Uterus (tissue), 3 donors: ENCODE measurements at regions not wholly inside any gene's neighbourhood (a gene's known extent, or its start where the extent isn't known, plus 50 kb on each side); places are given as distances from the start of the nearest gene placed in this dataset.

Experiments
- DNase-seq, 2 donors: peaks; one replicate each; pipeline ENCODE4 v3.0.0-alpha.2; 2019 to 2020
- H3K27ac ChIP-seq, 2 donors: fragments of 200-600 bp; sonication (generic); 1 replicate in 1 of 2; 2 replicates in 1 of 2; pipeline ENCODE4 v1.5.1; 2016 to 2018
- H3K27me3 ChIP-seq, 2 donors: fragments of 200-600 bp; sonication (generic); one replicate each; pipeline ENCODE4 v1.5.1; 2018 to 2019; ENCODE audit warnings: control low read depth in 1 of 2
- H3K36me3 ChIP-seq, 2 donors: fragments of 200-600 bp; sonication (generic); one replicate each; pipeline ENCODE4 v1.5.1; 2019; ENCODE audit warnings: control low read depth in 1 of 2
- H3K4me1 ChIP-seq, 2 donors: fragments of 200-600 bp; sonication (generic); one replicate each; pipeline ENCODE4 v1.5.1; 2018 to 2019; ENCODE audit warnings: control low read depth in 1 of 2
- H3K4me3 ChIP-seq, 2 donors: fragments of 200-600 bp; sonication (generic); 1 replicate in 1 of 2; 2 replicates in 1 of 2; pipeline ENCODE4 v1.5.1; 2018 to 2019; ENCODE audit warnings: mild to moderate bottlenecking in 1 of 2
- H3K9me3 ChIP-seq, 2 donors: fragments of 200-600 bp; sonication (generic); one replicate each; pipeline ENCODE4 v1.5.1; 2019; ENCODE audit warnings: control low read depth in 1 of 2
- CTCF ChIP-seq, 4 experiments: fragments of 200-600 bp in 2 of 4; fragments of 450-650 bp in 2 of 4; sonication (generic) in 2 of 4; IDR thresholded peaks; one replicate each; pipeline ENCODE4 v1.5.1; 2016 to 2019; ENCODE audit warnings: antibody characterized with exemption in 4 of 4, mild to moderate bottlenecking in 2 of 4, moderate library complexity in 1 of 4
- POLR2A ChIP-seq, 2 donors: fragments of 450-650 bp; IDR thresholded peaks; one replicate each; pipeline ENCODE4 v1.6.1; 2016; ENCODE audit warnings: antibody characterized with exemption in 2 of 2, mild to moderate bottlenecking in 1 of 2, moderate library complexity in 1 of 2
- intact Hi-C: fragments of 100-400 bp; cut with DNase I; formaldehyde crosslinking; loops from one replicate; pipeline ENCODE4 v1.15.1; 2023; ENCODE audit warnings: low total_unique reads
- donor health status: DM: yes; HTN: yes; CAD: no.

GRCh38 chr1:57727121-57727520 lies 303.3 kb upstream of the DAB1 start:
- no peaks in the 10 kb centered on the region for H3K36me3 ChIP-seq
- H3K27me3 ChIP-seq = no peaks in the 10 kb centered on the region
- no peaks in the 10 kb centered on the region for H3K9me3 ChIP-seq
- intact Hi-C loops = no loop called here
- no peaks in the 10 kb centered on the region for H3K4me1 ChIP-seq
- H3K4me3 ChIP-seq = no peak overlapping the region
- DNase-seq = no peak
- no peak overlapping the region for H3K27ac ChIP-seq
- no peak for TF ChIP-seq POLR2A (IDR thresholded peaks at IDR 0.05)
- TF ChIP-seq CTCF (IDR thresholded peaks at IDR 0.05) = no peak

GRCh38 chr1:57725318-57725717 lies 301.5 kb upstream of the DAB1 start:
- Histone ChIP-seq H3K36me3 (no peaks in the 10 kb centered on the region), H3K27me3 (no peaks in the 10 kb centered on the region), H3K4me3 (no peak overlapping the region), H3K4me1 (no peaks in the 10 kb centered on the region), H3K9me3 (no peaks in the 10 kb centered on the region), H3K27ac (no peak overlapping the region)
- intact Hi-C loops = no loop called here
- no peak for TF ChIP-seq CTCF (IDR thresholded peaks at IDR 0.05)
- TF ChIP-seq POLR2A (IDR thresholded peaks at IDR 0.05) = no peak
- no peak for DNase-seq

GRCh38 chr1:57724535-57724934 lies 300.7 kb upstream of the DAB1 start:
- no peak overlapping the region for H3K27ac ChIP-seq
- no peak for DNase-seq
- H3K9me3 ChIP-seq = no peaks in the 10 kb centered on the region
- intact Hi-C loops = no loop called here
- no peaks in the 10 kb centered on the region for H3K36me3 ChIP-seq
- no peak overlapping the region for H3K4me3 ChIP-seq
- H3K27me3 ChIP-seq = no peaks in the 10 kb centered on the region
- H3K4me1 ChIP-seq = no peaks in the 10 kb centered on the region
- no peak for TF ChIP-seq POLR2A (IDR thresholded peaks at IDR 0.05)
- TF ChIP-seq CTCF (IDR thresholded peaks at IDR 0.05) = no peak

GRCh38 chr1:57722285-57722978 lies 298.6 kb upstream of the DAB1 start:
- Histone ChIP-seq H3K27me3 (no peaks in the 10 kb centered on the region), H3K27ac (no peak overlapping the region), H3K4me3 (no peak overlapping the region), H3K36me3 (no peaks in the 10 kb centered on the region), H3K4me1 (no peaks in the 10 kb centered on the region), H3K9me3 (no peaks in the 10 kb centered on the region)
- DNase-seq = no peak
- no peak for TF ChIP-seq CTCF (IDR thresholded peaks at IDR 0.05)
- TF ChIP-seq POLR2A (IDR thresholded peaks at IDR 0.05) = no peak
- intact Hi-C loops = no loop called here

GRCh38 chr1:57721001-57721400 lies 297.1 kb upstream of the DAB1 start:
- Histone ChIP-seq H3K9me3 (no peaks in the 10 kb centered on the region), H3K4me1 (no peaks in the 10 kb centered on the region), H3K36me3 (no peaks in the 10 kb centered on the region), H3K27me3 (no peaks in the 10 kb centered on the region), H3K4me3 (no peak overlapping the region), H3K27ac (no peak overlapping the region)
- DNase-seq = no peak
- TF ChIP-seq POLR2A (IDR thresholded peaks at IDR 0.05) = no peak
- TF ChIP-seq CTCF (IDR thresholded peaks at IDR 0.05) = no peak
- intact Hi-C loops = no loop called here
